GM12872 (cell line): ENCODE measurements at regions not wholly inside any gene's neighbourhood (a gene's known extent, or its start where the extent isn't known, plus 50 kb on each side); places are given as distances from the start of the nearest gene placed in this dataset.

Experiments used
- CTCF ChIP-seq: IDR thresholded peaks from 3 replicates; pipeline ENCODE4 v1.5.1; 2011; ENCODE audit warnings: low read depth, mild to moderate bottlenecking, low read length, moderate library complexity; ENCODE audit not compliant: insufficient read depth

GRCh38 chr13:106101201-106101600, 434.3 kb downstream of the EFNB2 start:
- no peak for TF ChIP-seq CTCF

GRCh38 chr13:106100171-106100919, 435.1 kb downstream of the EFNB2 start:
- TF ChIP-seq CTCF = no peak

- TF ChIP-seq CTCF = no peak
Measured at GRCh38 chr13:106099765-106100164, 435.7 kb downstream of the EFNB2 start.

- no peak for TF ChIP-seq CTCF
Measured at GRCh38 chr13:106098778-106099177, 436.7 kb downstream of the EFNB2 start.

GRCh38 chr13:106096661-106097092, 438.8 kb downstream of the EFNB2 start:
- TF ChIP-seq CTCF = no peak

GRCh38 chr13:106095919-106096318, 439.5 kb downstream of the EFNB2 start:
- no peak for TF ChIP-seq CTCF

GRCh38 chr13:106095406-106095805, 440.1 kb downstream of the EFNB2 start:
- no peak for TF ChIP-seq CTCF

GRCh38 chr13:106090001-106090400, 445.5 kb downstream of the EFNB2 start:
- TF ChIP-seq CTCF = no peak
